H9 (cell line): ENCODE measurements at regions not wholly inside any gene's neighbourhood (a gene's known extent, or its start where the extent isn't known, plus 50 kb on each side); places are given as distances from the start of the nearest gene placed in this dataset.

ENCODE experiments used
- DNase-seq: peaks from one replicate; pipeline ENCODE4 v3.0.0-alpha.2; 2017
- H2AFZ ChIP-seq: one replicate; pipeline ENCODE4 v1.6.1; 2013; ENCODE audit warnings: mild to moderate bottlenecking, low read length, control low read depth, moderate library complexity
- H2AK5ac ChIP-seq: 2 replicates; pipeline ENCODE4 v1.6.1; 2013; ENCODE audit warnings: low read length, control low read depth, mixed read lengths; ENCODE audit not compliant: insufficient read length
- H2BK120ac ChIP-seq: one replicate; pipeline ENCODE4 v1.6.1; 2013; ENCODE audit warnings: low read depth, mild to moderate bottlenecking, low read length, control low read depth, inconsistent platforms; ENCODE audit not compliant: poor library complexity, severe bottlenecking
- H2BK12ac ChIP-seq: 2 replicates; pipeline ENCODE4 v1.6.1; 2013; ENCODE audit warnings: low read length, control low read depth, mixed read lengths, low read depth; ENCODE audit not compliant: insufficient read length
- H2BK15ac ChIP-seq: 2 replicates; pipeline ENCODE4 v1.6.1; 2013; ENCODE audit warnings: low read depth, low read length, control low read depth
- H2BK20ac ChIP-seq: one replicate; pipeline ENCODE4 v1.6.1; 2013; ENCODE audit warnings: low read depth, mild to moderate bottlenecking, low read length, control low read depth, inconsistent platforms; ENCODE audit not compliant: poor library complexity, severe bottlenecking
- H2BK5ac ChIP-seq: 2 replicates; pipeline ENCODE4 v1.6.1; 2013; ENCODE audit warnings: low read length, control low read depth, mixed read lengths; ENCODE audit not compliant: insufficient read length
- H3K14ac ChIP-seq: 2 replicates; pipeline ENCODE4 v1.6.1; 2013; ENCODE audit warnings: low read length, control low read depth; ENCODE audit not compliant: insufficient read depth
- H3K18ac ChIP-seq: 2 replicates; pipeline ENCODE4 v1.6.1; 2013; ENCODE audit warnings: low read depth, mild to moderate bottlenecking, mixed read lengths, low read length, control low read depth; ENCODE audit not compliant: insufficient read length
- H3K23ac ChIP-seq: 2 replicates; pipeline ENCODE4 v1.6.1; 2013; ENCODE audit warnings: low read length, control low read depth, mixed read lengths, low read depth; ENCODE audit not compliant: insufficient read length
- H3K23me2 ChIP-seq: 2 replicates; pipeline ENCODE4 v1.6.1; 2013; ENCODE audit warnings: low read depth, mild to moderate bottlenecking, mixed read lengths, low read length, control low read depth; ENCODE audit not compliant: insufficient read length, poor library complexity, severe bottlenecking
- H3K27ac ChIP-seq: 2 replicates; pipeline ENCODE4 v1.5.1; 2013; ENCODE audit warnings: low read length, control low read depth, mixed read lengths, low read depth; ENCODE audit not compliant: insufficient read length
- H3K27me3 ChIP-seq: 2 replicates; pipeline ENCODE4 v1.6.1; 2013; ENCODE audit warnings: low read length, control low read depth, inconsistent platforms; ENCODE audit not compliant: insufficient read depth
- H3K4ac ChIP-seq: 2 replicates; pipeline ENCODE4 v1.6.1; 2013; ENCODE audit warnings: low read depth, mild to moderate bottlenecking, control low read depth, inconsistent platforms, low read length, moderate library complexity
- H3K4me1 ChIP-seq: 2 replicates; pipeline ENCODE4 v1.6.1; 2013; ENCODE audit warnings: low read length, control low read depth, inconsistent platforms; ENCODE audit not compliant: insufficient read depth
- H3K4me2 ChIP-seq: 2 replicates; pipeline ENCODE4 v1.6.1; 2013; ENCODE audit warnings: low read length, control low read depth, mixed read lengths; ENCODE audit not compliant: insufficient read length, insufficient read depth
- H3K56ac ChIP-seq: 2 replicates; pipeline ENCODE4 v1.6.1; 2013; ENCODE audit warnings: low read depth, mild to moderate bottlenecking, mixed read lengths, low read length, control low read depth; ENCODE audit not compliant: insufficient read length
- H3K79me1 ChIP-seq: 2 replicates; pipeline ENCODE4 v1.6.1; 2013; ENCODE audit warnings: low read depth, mild to moderate bottlenecking, moderate library complexity, low read length, control low read depth, inconsistent platforms; ENCODE audit not compliant: insufficient read depth, poor library complexity, severe bottlenecking
- H3K79me2 ChIP-seq: 2 replicates; pipeline ENCODE4 v1.6.1; 2013; ENCODE audit warnings: low read length, control low read depth, inconsistent platforms; ENCODE audit not compliant: insufficient read depth
- H3K9ac ChIP-seq: 2 replicates; pipeline ENCODE4 v1.6.1; 2013; ENCODE audit warnings: low read length, control low read depth, mixed read lengths; ENCODE audit not compliant: insufficient read length; ENCODE audit errors: extremely low read depth
- H3K9me3 ChIP-seq: one replicate; pipeline ENCODE4 v1.6.1; 2013; ENCODE audit warnings: low read depth, low read length, inconsistent platforms; ENCODE audit not compliant: control insufficient read depth
- H3T11ph ChIP-seq: one replicate; pipeline ENCODE4 v1.6.1; 2013; ENCODE audit warnings: mild to moderate bottlenecking, low read length, control low read depth, inconsistent platforms
- H4K20me1 ChIP-seq: one replicate; pipeline ENCODE4 v1.6.1; 2013; ENCODE audit not compliant: control insufficient read depth, insufficient read length, insufficient read depth
- H4K5ac ChIP-seq: 2 replicates; pipeline ENCODE4 v1.6.1; 2013; ENCODE audit warnings: low read depth, mild to moderate bottlenecking, mixed read lengths, low read length, control low read depth; ENCODE audit not compliant: insufficient read length
- H4K8ac ChIP-seq: replicated peaks from 2 replicates; pipeline ENCODE4 v1.6.1; 2013; ENCODE audit warnings: low read length, control low read depth, mixed read lengths, low read depth; ENCODE audit not compliant: insufficient read length
- H4K91ac ChIP-seq: 2 replicates; pipeline ENCODE4 v1.6.1; 2013; ENCODE audit warnings: low read depth, mild to moderate bottlenecking, moderate library complexity, mixed read lengths, low read length, control low read depth; ENCODE audit not compliant: insufficient read length
- H3K27ac Mint-ChIP-seq, 3 experiments: 2 replicates in 2 of 3; 3 replicates in 1 of 3; pipeline ENCODE4 v1.8.0; 2020 to 2021; ENCODE audit warnings: mixed read lengths in 3 of 3, mild to moderate bottlenecking in 1 of 3, moderate library complexity in 1 of 3
- H3K27me3 Mint-ChIP-seq: 2 replicates; pipeline ENCODE4 v1.8.0; 2021; ENCODE audit warnings: low read depth, mild to moderate bottlenecking, moderate library complexity, mixed read lengths
- H3K36me3 Mint-ChIP-seq, 3 experiments: 2 replicates in 2 of 3; 3 replicates in 1 of 3; pipeline ENCODE4 v1.8.0; 2020 to 2021; ENCODE audit warnings: low read depth in 3 of 3, mixed read lengths in 3 of 3; ENCODE audit not compliant: insufficient read depth in 1 of 3
- H3K4me1 Mint-ChIP-seq, 2 experiments: 2 replicates each; pipeline ENCODE4 v1.8.0; 2020; ENCODE audit warnings: mixed read lengths in 2 of 2
- H3K4me3 Mint-ChIP-seq, 2 experiments: 2 replicates in 1 of 2; 3 replicates in 1 of 2; pipeline ENCODE4 v1.8.0; 2020 to 2021; ENCODE audit warnings: mild to moderate bottlenecking in 2 of 2, mixed read lengths in 2 of 2, moderate library complexity in 1 of 2
- H3K9me3 Mint-ChIP-seq, 2 experiments: 2 replicates in 1 of 2; 3 replicates in 1 of 2; pipeline ENCODE4 v1.8.0; 2020; ENCODE audit warnings: mild to moderate bottlenecking in 2 of 2, mixed read lengths in 2 of 2, moderate library complexity in 1 of 2
- WGBS: extraction: QIAGEN DNeasy Blood & Tissue Kit; methylation state at CpG from one replicate; pipeline ENCODE4 v1.1.7; 2013; ENCODE audit warnings: missing lambda C conversion rate, low lambda C conversion rate, mixed read lengths; ENCODE audit not compliant: insufficient read length; ENCODE audit errors: extremely low coverage; 5-methylcytosine and 5-hydroxymethylcytosine counted together
- TF ChIP-seq, protein P1 (sequence below): fragments of 200-600 bp; sonication (generic); conservative IDR thresholded peaks from 3 replicates; pipeline ENCODE4 v1.8.0; 2021; ENCODE audit warnings: antibody characterized with exemption, mild to moderate bottlenecking

DNA sequence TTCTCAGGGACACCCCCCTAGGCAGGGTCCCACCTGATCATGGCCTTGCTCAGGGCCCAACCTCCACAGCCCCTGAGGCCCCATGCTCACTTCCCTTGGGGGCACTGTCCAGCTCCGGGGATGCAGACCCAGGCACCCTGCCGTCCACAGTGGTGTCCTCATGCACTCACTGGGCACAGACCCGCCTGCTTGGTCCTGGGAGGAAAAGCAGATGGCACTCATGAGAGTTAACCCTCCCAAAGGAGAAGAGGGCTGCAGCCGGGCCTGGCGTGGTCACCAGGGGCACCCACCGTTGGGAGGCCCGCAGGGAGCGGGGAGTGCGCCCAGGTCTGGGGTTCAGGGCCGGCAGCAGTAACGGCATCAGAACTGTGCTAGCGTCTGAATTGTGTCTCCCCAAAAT lies 1270.9 kb downstream of the BRD1 start:
- H3K79me2 ChIP-seq: no peaks in the 10 kb centered on the region
- H3K27me3 Mint-ChIP-seq: no peaks in the 10 kb centered on the region; the same call in 1 of the 2 replicates
- peaks cover 7 to 19% of the 10 kb centered on the region in 2 experiments for H3K4me1 Mint-ChIP-seq
- H3K27me3 ChIP-seq: no peaks in the 10 kb centered on the region
- H3T11ph ChIP-seq: no peak overlapping the region
- no peaks in the 10 kb centered on the region for H4K20me1 ChIP-seq
- H3K4ac ChIP-seq: no peak overlapping the region
- no peak overlapping the region for H4K91ac ChIP-seq
- no peak overlapping the region for H3K18ac ChIP-seq
- H3K56ac ChIP-seq: no peak overlapping the region
- H3K4me2 ChIP-seq: no peak overlapping the region
- H3K36me3 Mint-ChIP-seq: no peaks in the 10 kb centered on the region
- no peak overlapping the region for H2BK120ac ChIP-seq
- H2BK20ac ChIP-seq: no peak overlapping the region
- H3K9me3 Mint-ChIP-seq: no peaks in the 10 kb centered on the region
- H3K79me1 ChIP-seq: peaks cover 3% of the 10 kb centered on the region
- no peak overlapping the region for H2AK5ac ChIP-seq
- H2BK15ac ChIP-seq: no peak overlapping the region
- H3K27ac ChIP-seq: no peak overlapping the region
- no CpG with 5 or more reads among the region's 12 CpGs for WGBS
- H3K4me3 Mint-ChIP-seq: no peak overlapping the region
- no peak overlapping the region for H3K14ac ChIP-seq
- no peak overlapping the region for H2BK12ac ChIP-seq
- no peak overlapping the region for H2AFZ ChIP-seq
- H3K9ac ChIP-seq: no peak overlapping the region
- H2BK5ac ChIP-seq: no peak overlapping the region
- no peak overlapping the region for H4K5ac ChIP-seq
- H3K23ac ChIP-seq: no peak overlapping the region
- H3K9me3 ChIP-seq: no peaks in the 10 kb centered on the region
- no peak for DNase-seq
- no peaks in the 10 kb centered on the region for H3K4me1 ChIP-seq
- TF ChIP-seq, protein P1, sequence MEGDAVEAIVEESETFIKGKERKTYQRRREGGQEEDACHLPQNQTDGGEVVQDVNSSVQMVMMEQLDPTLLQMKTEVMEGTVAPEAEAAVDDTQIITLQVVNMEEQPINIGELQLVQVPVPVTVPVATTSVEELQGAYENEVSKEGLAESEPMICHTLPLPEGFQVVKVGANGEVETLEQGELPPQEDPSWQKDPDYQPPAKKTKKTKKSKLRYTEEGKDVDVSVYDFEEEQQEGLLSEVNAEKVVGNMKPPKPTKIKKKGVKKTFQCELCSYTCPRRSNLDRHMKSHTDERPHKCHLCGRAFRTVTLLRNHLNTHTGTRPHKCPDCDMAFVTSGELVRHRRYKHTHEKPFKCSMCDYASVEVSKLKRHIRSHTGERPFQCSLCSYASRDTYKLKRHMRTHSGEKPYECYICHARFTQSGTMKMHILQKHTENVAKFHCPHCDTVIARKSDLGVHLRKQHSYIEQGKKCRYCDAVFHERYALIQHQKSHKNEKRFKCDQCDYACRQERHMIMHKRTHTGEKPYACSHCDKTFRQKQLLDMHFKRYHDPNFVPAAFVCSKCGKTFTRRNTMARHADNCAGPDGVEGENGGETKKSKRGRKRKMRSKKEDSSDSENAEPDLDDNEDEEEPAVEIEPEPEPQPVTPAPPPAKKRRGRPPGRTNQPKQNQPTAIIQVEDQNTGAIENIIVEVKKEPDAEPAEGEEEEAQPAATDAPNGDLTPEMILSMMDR: no peak
- no peak overlapping the region; a peak in 1 of 7 replicates for H3K27ac Mint-ChIP-seq
- H3K23me2 ChIP-seq: no peaks in the 10 kb centered on the region
- no peak overlapping the region for H4K8ac ChIP-seq
